RWPE2 (cell line): ENCODE measurements at regions not wholly inside any gene's neighbourhood (a gene's known extent, or its start where the extent isn't known, plus 50 kb on each side); places are given as distances from the start of the nearest gene placed in this dataset.
"Not testable (repeated sequence)": the region's sequence is repeated elsewhere in the genome, so short reads cannot be mapped to it uniquely, and the experiment has no call there.

Experiments used
- ATAC-seq: fragments of 200-7000 bp; cut with Tn5 transposase; 3 replicates; pipeline ENCODE4 v1.9.1; 2021; ENCODE audit warnings: low read depth
- DNase-seq: peaks from one replicate; pipeline ENCODE4 v3.0.0-alpha.2; 2020; ENCODE audit warnings: low spot score
- H3K27ac ChIP-seq: fragments of 450-650 bp; 2 replicates; pipeline ENCODE4 v1.5.1; 2017; ENCODE audit warnings: mild to moderate bottlenecking; ENCODE audit not compliant: poor library complexity, severe bottlenecking
- H3K27me3 ChIP-seq: fragments of 250-450 bp; sonication (Bioruptor Pico); 2 replicates; pipeline ENCODE4 v1.5.1; 2021; ENCODE audit warnings: mild to moderate bottlenecking, moderate library complexity; ENCODE audit not compliant: insufficient read depth, poor library complexity, severe bottlenecking
- H3K36me3 ChIP-seq: fragments of 250-450 bp; sonication (Bioruptor Pico); 2 replicates; pipeline ENCODE4 v1.5.1; 2020; ENCODE audit warnings: low read depth, mild to moderate bottlenecking, moderate library complexity
- H3K4me1 ChIP-seq: fragments of 250-450 bp; sonication (Bioruptor Pico); 2 replicates; pipeline ENCODE4 v1.5.1; 2021; ENCODE audit warnings: mild to moderate bottlenecking, moderate library complexity; ENCODE audit not compliant: insufficient read depth, poor library complexity, severe bottlenecking
- H3K4me3 ChIP-seq: fragments of 250-450 bp; sonication (Bioruptor Pico); 2 replicates; pipeline ENCODE4 v1.5.1; 2021; ENCODE audit warnings: mild to moderate bottlenecking, moderate library complexity; ENCODE audit not compliant: severe bottlenecking
- H3K9me3 ChIP-seq: fragments of 250-450 bp; sonication (Bioruptor Pico); 2 replicates; pipeline ENCODE4 v1.5.1; 2021; ENCODE audit warnings: mild to moderate bottlenecking, moderate library complexity; ENCODE audit not compliant: severe bottlenecking
- CTCF ChIP-seq: fragments of 450-650 bp; IDR thresholded peaks from one replicate; pipeline ENCODE4 v1.5.1; 2017; ENCODE audit warnings: mild to moderate bottlenecking, moderate library complexity; ENCODE audit not compliant: poor library complexity, severe bottlenecking

GRCh38 chr7:9031386-9031785, 598.0 kb downstream of the NXPH1 start:
- Histone ChIP-seq H3K27ac (no peak overlapping the region), H3K4me1 (no peaks in the 10 kb centered on the region), H3K36me3 (no peaks in the 10 kb centered on the region), H3K27me3 (no peaks in the 10 kb centered on the region), H3K4me3 (no peak overlapping the region), H3K9me3 (no peaks in the 10 kb centered on the region)
- DNase-seq (no peak), ATAC-seq (no peak)
- no peak for TF ChIP-seq CTCF

GRCh38 chr7:9036080-9036479, 602.7 kb downstream of the NXPH1 start:
- TF ChIP-seq CTCF: no peak
- Histone ChIP-seq H3K4me3 (no peak overlapping the region), H3K9me3 (no peaks in the 10 kb centered on the region), H3K27me3 (peaks cover 2% of the 10 kb centered on the region), H3K4me1 (no peaks in the 10 kb centered on the region), H3K27ac (no peak overlapping the region), H3K36me3 (no peaks in the 10 kb centered on the region)
- no peak for DNase-seq
- ATAC-seq: no peak

- Histone ChIP-seq H3K27ac (no peak overlapping the region), H3K4me3 (no peak overlapping the region), H3K4me1 (no peaks in the 10 kb centered on the region), H3K27me3 (no peaks in the 10 kb centered on the region), H3K9me3 (no peaks in the 10 kb centered on the region), H3K36me3 (no peaks in the 10 kb centered on the region)
- ATAC-seq (no peak), DNase-seq (no peak)
- TF ChIP-seq CTCF: no peak
These were observed 637.9 kb downstream of the NXPH1 start for GRCh38 chr7:9071160-9071762.

GRCh38 chr7:9075774-9076173, 642.4 kb downstream of the NXPH1 start:
- not testable (repeated sequence) for H3K4me3 ChIP-seq, ATAC-seq, H3K36me3 ChIP-seq

GRCh38 chr7:9082203-9082602, 648.8 kb downstream of the NXPH1 start:
- H3K27ac ChIP-seq: no peak overlapping the region
- H3K4me3 ChIP-seq: no peak overlapping the region
- no peak for TF ChIP-seq CTCF
- no peak for ATAC-seq
- peaks cover 4% of the 10 kb centered on the region for H3K27me3 ChIP-seq
- no peaks in the 10 kb centered on the region for H3K36me3 ChIP-seq
- DNase-seq: no peak
- no peaks in the 10 kb centered on the region for H3K4me1 ChIP-seq
- H3K9me3 ChIP-seq: no peaks in the 10 kb centered on the region

More at GRCh38 chr7:9075774-9076173, 642.4 kb downstream of the NXPH1 start:
- not testable (repeated sequence) for H3K27ac ChIP-seq, H3K27me3 ChIP-seq, H3K9me3 ChIP-seq, H3K4me1 ChIP-seq, DNase-seq
